HG03045 (cell line): ENCODE measurements at regions not wholly inside any gene's neighbourhood (a gene's known extent, or its start where the extent isn't known, plus 50 kb on each side); places are given as distances from the start of the nearest gene placed in this dataset.

ENCODE experiments used
- ATAC-seq: cut with Tn5 transposase; IDR thresholded peaks from one replicate; pipeline ENCODE4 v1.9.1; 2021; ENCODE audit warnings: mild to moderate bottlenecking, moderate library complexity; ENCODE audit not compliant: unreplicated experiment

GRCh38 chr2:71851094-71851750, 296.4 kb downstream of the CYP26B1 start:
- no peak for ATAC-seq

DNA sequence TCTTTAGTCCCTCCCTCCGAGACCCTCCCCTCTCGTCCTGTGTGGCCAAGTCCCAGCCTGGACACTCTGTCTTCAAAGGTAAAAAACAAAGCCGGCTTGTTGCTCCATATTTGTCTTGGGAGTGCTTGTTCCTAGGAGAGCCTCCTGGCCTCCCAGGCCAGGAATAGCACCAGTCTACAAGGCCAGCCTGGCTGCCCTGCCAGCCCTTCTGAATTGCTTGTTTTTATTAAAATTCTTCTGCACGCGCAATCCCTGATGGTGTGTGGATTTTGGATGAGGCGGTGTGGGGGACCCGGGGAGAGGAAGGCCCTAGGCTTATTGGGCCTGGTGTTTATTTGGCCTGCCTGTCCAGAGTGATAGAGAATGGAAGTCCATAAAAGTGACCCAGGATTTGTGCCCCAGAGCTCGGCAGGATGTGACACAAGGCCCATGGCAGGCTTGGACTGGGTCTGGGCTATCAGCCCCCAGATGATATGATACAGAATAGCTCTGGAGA, 297.3 kb downstream of the CYP26B1 start:
- ATAC-seq: no peak

DNA sequence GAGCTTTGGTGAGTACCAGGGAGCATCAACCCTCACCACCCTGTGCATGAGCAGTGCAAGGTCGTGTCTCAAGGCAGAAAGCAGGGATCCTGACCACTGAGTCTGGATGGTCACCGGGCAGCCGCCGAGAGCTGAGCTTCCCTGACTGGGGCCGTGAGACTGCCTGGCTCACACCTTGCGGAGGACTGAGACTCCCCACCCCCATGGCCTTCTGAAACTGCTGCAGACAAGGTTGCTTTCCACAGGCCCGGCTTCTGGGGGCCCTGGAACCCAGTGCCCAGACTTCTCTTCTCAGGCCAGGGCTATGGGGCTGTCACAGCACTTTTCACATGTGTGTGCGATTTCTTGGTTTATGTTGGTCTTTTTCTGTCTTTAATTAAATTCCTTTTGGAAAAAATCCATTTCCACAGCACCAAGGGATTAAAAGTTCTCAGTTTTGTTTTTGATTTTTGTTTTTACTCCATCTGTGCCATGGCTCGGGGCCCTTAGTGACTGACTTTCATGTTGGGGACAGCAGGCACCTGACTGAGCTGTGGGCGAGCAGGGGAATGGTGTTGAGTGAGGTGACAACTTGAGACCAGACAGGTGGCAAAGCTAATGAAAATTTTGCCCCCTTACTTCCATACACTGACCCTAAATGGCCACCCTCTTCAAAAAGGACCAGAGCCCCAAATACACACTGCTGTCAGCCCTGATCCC, 297.9 kb downstream of the CYP26B1 start:
- ATAC-seq: no peak

GRCh38 chr2:71849111-71849510, 298.6 kb downstream of the CYP26B1 start:
- no peak for ATAC-seq

- no peak for ATAC-seq
Observed at GRCh38 chr2:71846669-71847291, 300.9 kb downstream of the CYP26B1 start.

DNA sequence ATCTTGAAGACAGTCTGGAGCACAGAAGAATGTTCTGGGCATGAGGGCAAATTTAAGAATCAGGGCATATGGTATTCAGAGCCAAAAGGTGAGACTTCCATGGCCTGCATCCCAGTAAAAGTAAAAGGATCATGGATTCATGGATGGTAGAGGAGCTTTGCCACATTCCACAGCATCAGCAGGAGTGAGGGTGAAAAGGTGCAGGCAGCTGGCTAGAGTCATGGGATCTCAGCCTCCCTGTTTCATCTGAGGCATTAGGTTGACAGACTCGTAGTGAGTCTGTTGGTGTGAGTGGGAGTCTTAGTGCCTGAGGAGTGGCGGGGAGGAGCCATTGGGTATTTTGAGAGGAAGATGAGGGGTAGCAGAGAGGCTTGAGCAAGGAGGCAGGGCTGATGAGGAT, 301.6 kb downstream of the CYP26B1 start:
- no peak for ATAC-seq

GRCh38 chr2:71844967-71845366, 302.7 kb downstream of the CYP26B1 start:
- ATAC-seq: no peak

GRCh38 chr2:71843391-71843850, 304.2 kb downstream of the CYP26B1 start:
- no peak for ATAC-seq

- ATAC-seq: no peak
Observed at GRCh38 chr2:71842744-71843143, 304.9 kb downstream of the CYP26B1 start.

DNA sequence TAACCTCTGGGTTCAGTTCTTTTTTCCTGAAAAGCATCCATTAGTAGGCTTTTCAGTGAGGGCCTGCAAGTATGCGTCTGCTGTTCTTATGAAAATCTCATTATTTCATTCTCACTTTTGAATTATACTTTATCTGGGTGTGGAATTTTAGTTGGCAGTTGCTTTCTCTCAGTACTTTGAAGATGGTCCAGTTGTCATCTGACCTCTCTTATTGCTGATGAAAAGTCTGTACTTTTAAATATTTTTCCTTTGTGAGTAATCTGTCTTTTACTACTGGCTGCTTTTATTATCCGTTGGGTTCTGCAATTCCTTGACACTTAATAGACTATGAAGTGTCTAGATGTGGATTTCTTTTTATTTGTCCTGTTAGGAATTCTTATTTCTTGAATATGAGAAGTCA, 307.8 kb downstream of the CYP26B1 start:
- no peak for ATAC-seq

- no peak for ATAC-seq
Observed at GRCh38 chr2:71834796-71835195, 312.9 kb downstream of the CYP26B1 start.

- no peak for ATAC-seq
Observed at GRCh38 chr2:71833855-71834560, 313.7 kb downstream of the CYP26B1 start.

- no peak for ATAC-seq
Observed at GRCh38 chr2:71833272-71833671, 314.4 kb downstream of the CYP26B1 start.

GRCh38 chr2:71832844-71833243, 314.8 kb downstream of the CYP26B1 start:
- ATAC-seq: no peak

GRCh38 chr2:71832388-71832787, 315.3 kb downstream of the CYP26B1 start:
- no peak for ATAC-seq

GRCh38 chr2:71831193-71831577, 316.5 kb downstream of the CYP26B1 start:
- no peak for ATAC-seq

DNA sequence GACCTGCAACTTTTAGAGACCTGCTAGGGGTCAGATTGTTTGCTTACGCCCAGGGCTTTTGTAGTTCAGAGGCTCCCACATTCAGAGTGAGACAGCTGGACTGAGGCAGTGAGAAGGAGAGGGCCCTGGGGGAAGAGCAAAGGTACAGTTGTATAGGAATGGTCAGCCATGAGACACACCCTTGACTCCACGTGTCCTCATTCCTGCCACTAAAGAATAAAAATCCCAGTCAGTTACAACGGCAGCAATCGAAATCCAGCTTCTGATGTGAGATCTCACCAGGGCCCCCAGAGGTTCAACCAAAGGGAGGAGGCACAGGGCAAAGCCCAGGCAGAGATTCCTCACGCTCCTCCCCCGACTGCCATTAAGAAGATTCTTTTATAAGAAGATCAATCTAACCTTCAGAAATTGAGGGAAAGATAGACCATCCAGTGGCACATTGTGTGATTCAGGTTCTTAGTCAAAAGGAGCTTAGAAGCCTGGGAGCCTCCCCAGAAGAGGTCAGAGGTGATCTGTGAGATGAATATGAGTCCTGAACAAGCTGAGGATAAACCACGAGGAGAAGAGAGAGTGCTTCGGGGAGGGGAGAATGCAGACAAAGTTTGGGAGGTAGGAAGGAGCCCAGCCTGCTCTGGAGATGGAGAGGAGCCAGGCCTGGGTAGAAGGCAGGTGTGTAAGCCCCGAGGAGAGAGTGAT, 317.0 kb downstream of the CYP26B1 start:
- ATAC-seq: no peak

DNA sequence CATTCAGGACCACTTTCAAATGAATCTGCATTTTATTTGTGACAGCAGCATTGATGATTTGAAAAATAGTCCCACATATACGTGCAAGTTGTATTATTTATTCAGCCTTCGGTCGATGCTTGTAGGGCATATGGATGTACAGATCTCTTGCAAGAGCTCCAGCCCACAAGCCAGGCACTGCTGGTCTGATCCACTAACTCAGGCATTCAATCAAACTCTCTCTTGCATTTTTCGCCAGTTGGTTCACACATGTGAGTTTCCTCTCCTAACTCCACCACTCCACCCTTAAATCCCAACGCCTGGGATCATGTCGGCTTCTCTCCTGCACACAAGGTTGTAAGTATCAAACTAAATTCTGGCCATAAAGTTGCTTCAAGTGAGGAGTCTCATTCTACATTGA, 318.7 kb downstream of the CYP26B1 start:
- ATAC-seq: no peak

DNA sequence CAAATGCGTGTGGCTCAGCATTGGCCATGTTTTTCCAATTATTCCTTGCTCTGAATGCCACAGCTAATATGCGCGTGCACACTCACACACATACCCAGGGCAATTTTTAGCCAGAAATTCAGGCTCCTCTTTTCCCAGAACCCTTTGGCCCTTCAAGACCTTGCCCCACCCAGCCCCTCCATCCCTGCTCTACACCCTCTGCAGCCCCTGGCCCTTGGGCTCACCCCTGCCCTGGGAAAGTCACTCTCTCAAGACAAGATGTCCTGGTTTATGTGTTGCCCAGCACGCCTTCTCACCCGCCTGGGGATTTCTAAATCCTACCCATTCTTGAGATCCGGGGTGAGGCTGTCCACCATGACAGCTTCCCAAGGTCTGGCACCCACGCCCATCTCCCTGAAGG, 319.7 kb downstream of the CYP26B1 start:
- ATAC-seq: no peak

GRCh38 chr2:71827524-71827901, 320.1 kb downstream of the CYP26B1 start:
- ATAC-seq: no peak
